DMS153 treated with DMSO at 0.1 percent for 48 hours (cell line): ENCODE measurements at regions not wholly inside any gene's neighbourhood (a gene's known extent, or its start where the extent isn't known, plus 50 kb on each side); places are given as distances from the start of the nearest gene placed in this dataset.
A peak's percentile ranks its signal among the peaks of the same experiment; 100 is the strongest.

Experiments
- DNase-seq: peaks from one replicate; lab custom pipeline; 2025; ENCODE audit not compliant: unreplicated experiment; lab: John Stamatoyannopoulos, UW

DNA sequence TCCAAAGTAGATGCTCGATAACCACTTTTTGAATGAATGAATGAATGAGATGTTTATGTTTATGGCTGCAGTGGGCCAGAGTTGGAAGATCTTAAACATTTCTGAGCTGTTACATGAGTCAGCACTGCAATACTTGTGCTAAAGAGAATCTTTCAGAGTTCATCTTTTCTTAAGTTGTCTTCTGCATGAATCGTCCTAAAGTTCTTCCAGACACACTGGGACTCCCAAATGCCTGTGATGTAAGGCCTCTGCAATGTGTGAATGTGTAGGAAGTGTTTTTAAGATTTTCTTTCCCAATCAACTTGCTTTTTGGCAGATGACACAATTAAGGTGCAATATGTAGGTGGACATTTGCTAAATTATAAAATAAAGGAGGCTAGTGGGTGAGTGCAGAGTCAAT lies 50.3 kb upstream of the TRIM9 start:
- DNase-seq, result no peak

GRCh38 chr14:51147183-51147582 lies 52.3 kb upstream of the TRIM9 start:
- no peak for DNase-seq

DNA sequence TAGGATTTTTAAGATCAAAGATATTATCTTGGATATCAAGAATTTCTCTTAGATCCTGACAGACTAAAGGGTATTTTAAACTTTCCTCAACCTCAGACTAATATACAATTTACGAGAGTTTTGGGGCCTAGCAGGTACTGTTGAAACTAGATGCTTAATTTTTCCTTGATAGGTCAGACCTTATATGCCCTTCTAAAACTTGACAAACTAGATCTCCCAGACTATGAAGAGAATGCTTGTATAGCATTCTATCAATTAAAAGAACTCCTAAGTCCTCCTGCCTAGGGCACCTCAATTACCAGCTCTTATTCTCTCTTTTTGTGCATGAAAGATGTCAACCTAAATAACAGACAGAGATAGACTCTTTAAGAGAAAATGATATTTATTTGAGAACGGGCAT lies 60.4 kb upstream of the TRIM9 start:
- no peak for DNase-seq

GRCh38 chr14:51157012-51157411 lies 62.1 kb upstream of the TRIM9 start:
- DNase-seq, result peak; percentile 22

DNA sequence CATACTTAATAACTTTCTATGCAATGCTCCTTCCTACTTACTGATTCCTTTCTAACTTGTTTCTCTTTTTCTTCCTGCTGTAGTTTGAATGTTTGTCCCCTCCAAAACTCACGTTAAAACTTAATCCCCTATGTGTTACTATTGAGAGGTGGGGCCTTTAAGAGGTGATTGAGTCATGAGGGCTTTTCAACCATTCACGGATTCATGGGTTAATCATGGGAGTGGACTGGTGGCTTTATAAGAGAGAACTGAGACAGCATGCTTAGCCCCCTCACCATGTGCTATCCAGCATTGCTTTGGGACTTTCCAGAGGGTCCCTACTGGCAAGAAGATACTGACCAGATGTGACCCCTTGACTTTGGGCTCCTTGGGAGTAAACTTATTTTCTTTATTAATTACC lies 66.0 kb upstream of the TRIM9 start:
- no peak for DNase-seq

GRCh38 chr14:51165415-51165814 lies 70.5 kb upstream of the TRIM9 start:
- no peak for DNase-seq

GRCh38 chr14:51167587-51168214 lies 72.3 kb upstream of the TMX1 start:
- no peak for DNase-seq

DNA sequence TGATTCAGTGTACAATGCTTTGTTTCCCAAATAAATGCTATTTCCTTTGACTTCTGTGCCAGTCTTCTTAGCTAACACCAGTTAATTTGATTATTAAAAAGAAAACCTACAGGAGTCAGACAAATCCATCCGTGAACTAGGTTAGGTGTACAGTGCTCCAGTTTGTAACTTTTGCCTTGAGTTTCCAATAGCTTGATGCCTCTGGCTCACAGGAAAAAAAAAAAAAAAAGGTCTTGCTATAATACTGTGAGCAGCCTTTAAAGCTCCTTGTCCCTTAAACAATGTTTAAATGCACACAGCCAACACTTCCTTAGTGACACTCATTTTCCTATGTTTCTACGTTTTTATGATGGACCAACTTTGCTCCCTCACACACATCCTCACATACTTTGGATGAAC lies 71.8 kb upstream of the TMX1 start:
- no peak for DNase-seq

GRCh38 chr14:51173863-51174262 lies 66.2 kb upstream of the TMX1 start:
- DNase-seq, result no peak

- DNase-seq, result no peak
Measured at GRCh38 chr14:51176839-51177238, 63.2 kb upstream of the TMX1 start.

GRCh38 chr14:51180577-51180976 lies 59.5 kb upstream of the TMX1 start:
- DNase-seq, result no peak

- DNase-seq, result no peak
Measured at GRCh38 chr14:51182131-51182565, 57.9 kb upstream of the TMX1 start.

DNA sequence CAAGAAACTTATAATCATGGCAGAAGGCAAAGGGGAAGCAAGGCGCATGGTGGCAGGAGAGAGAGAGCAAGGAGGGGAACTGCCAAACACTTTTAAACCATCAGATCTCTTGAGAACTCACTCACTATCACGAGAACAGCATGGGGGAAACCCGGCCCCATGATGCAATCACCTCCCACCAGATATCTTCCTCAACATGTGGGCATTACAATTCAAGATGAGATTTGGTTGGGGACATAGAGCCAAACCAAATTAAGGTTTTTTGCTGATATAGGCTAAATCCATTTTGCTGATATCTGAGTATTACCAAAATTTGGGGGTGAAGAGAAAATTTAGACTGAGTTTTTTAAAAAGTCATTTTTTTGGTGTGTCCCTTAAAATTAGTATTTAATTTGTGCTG lies 54.9 kb upstream of the TMX1 start:
- DNase-seq, result no peak

GRCh38 chr14:51185754-51186153 lies 54.3 kb upstream of the TMX1 start:
- DNase-seq, result no peak

DNA sequence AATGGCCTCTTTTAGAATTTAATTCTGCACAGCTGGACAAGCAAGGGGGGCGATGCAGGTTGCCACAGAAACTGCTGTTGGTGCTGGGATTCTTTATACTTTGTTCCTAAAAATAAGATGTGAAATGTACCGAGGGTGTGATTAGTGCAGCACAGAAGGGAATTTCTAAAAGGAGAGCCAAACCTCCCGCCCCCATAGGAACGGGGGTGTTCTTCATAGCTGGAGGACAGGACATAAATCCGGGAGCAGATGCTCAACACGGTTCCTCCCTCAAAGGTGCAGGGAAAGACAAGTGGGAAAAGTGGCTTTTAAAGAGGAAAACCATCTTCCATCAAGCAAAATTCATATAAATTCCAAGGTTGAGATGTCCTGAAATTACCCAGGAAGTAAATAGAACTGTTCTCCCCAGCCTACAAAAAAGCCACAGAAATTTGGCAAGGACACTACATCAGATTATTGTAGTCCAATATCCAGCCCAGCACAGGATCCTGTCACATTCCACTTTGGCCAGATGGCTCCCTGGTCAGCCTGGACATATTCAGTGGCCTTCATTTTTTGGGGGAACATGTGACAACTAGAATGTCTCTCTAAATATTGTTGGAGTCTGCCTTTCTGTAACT lies 51.4 kb upstream of the TMX1 start:
- no peak for DNase-seq

DNA sequence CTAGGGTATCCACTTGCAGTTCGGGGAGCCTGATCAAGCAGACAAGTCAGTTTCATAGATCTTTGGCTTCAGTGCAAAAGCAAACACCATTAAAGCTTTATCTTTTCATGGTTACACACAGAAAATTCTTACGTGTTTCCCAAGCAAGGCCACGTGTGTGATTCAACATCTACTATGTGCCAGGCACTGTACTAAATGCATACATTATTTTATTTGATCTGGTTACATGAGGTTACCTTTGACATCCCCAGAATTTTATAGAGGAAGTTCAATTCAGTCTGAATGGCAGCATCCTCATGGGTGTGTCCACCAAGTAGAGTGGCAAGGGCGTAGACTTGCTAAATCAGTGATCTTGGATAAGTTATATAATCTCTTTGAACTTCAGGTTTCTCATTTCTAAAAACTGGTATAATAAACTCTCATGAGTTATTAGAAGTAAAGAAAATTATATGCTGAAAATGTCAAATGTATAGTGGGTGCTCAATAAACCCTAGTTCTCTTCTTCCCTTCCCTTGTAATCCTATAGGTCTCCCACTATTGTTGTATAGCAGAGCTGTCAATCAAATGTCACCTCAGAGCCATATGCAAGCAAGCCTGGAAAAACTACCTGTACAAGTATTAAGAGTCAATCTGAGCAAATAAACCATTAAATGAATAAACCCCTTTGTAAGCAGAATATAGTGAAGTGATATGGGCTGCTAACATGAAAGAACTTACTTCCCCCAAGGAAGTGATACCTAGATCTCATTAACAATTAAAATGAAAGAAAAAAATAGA lies 50.3 kb upstream of the TMX1 start:
- DNase-seq, result no peak
